AG04450 (cell line): ENCODE measurements at regions not wholly inside any gene's neighbourhood (a gene's known extent, or its start where the extent isn't known, plus 50 kb on each side); places are given as distances from the start of the nearest gene placed in this dataset.
A peak's percentile ranks its signal among the peaks of the same experiment; 100 is the strongest.

Experiments used
- CTCF ChIA-PET: fragments of 300-600, 350-600 bp; formaldehyde crosslinking; extraction: SDS; loops from one replicate; lab custom pipeline; 2022; ENCODE audit warnings: antibody characterized with exemption, inconsistent platforms; lab: Charles Lee
- POLR2A ChIA-PET: fragments of 350-600 bp; formaldehyde crosslinking; extraction: SDS; loops from one replicate; lab custom pipeline; 2021; ENCODE audit warnings: antibody characterized with exemption, inconsistent platforms; lab: Yijun Ruan, JAX
- DNase-seq: peaks from one replicate; pipeline ENCODE4 v3.0.0-alpha.2; 2011; ENCODE audit warnings: low read depth, low spot score
- H3K27ac ChIP-seq: one replicate; pipeline ENCODE4 v1.5.1; 2012; ENCODE audit warnings: low read depth, low read length, control low read depth
- H3K27me3 ChIP-seq: one replicate; pipeline ENCODE4 v1.6.0; 2012; ENCODE audit warnings: low read length; ENCODE audit not compliant: control insufficient read depth, insufficient read depth
- H3K4me3 ChIP-seq: 2 replicates; pipeline ENCODE4 v1.5.1; 2011; ENCODE audit warnings: mild to moderate bottlenecking, low read depth, low read length, control low read depth
- H3K9me3 ChIP-seq: 2 replicates; pipeline ENCODE4 v1.5.1; 2012; ENCODE audit warnings: low read length; ENCODE audit not compliant: control insufficient read depth, insufficient read depth
- CTCF ChIP-seq: IDR thresholded peaks from 2 replicates; pipeline ENCODE4 v1.5.1; 2011; ENCODE audit warnings: low read depth, low read length, control low read depth, inconsistent platforms

DNA sequence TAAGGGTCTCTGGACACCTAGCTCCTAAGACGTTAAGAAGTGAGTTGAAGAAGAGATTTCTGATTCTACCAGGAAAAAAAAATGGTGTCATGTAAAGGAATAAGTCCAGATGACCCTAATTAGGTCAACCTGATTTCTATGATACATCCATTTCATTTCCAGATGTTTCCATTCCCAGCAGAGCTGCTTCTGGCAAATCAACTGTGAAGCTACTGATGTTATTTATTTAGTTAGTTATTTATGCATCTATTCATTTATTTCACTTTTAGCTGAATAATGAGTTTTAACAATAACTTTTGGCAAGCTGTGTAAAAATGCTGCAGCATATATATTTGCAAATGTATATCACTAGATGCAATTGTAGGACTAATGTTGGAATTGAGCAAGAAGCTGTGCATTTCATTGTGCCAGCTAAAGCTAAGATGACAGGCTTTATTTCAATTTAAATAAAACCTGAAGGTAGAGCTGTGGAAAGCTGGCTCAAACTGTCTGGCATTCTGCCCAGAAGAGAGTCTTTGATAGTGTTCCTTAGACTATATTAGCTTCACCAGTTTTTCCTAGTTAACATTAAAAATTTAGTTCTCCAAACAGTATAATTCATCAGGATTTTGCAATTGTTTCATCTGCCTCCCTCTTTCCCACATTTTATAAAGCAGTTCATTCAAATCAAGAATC is 1164.4 kb upstream of the ADGRL4 start:
- ChIA-PET POLR2A (no interaction called here), CTCF (no interaction called here)
- TF ChIP-seq CTCF: no peak
- Histone ChIP-seq H3K9me3 (no peaks in the 10 kb centered on the region), H3K27ac (no peak overlapping the region), H3K27me3 (no peaks in the 10 kb centered on the region), H3K4me3 (no peak overlapping the region)
- no peak for DNase-seq

DNA sequence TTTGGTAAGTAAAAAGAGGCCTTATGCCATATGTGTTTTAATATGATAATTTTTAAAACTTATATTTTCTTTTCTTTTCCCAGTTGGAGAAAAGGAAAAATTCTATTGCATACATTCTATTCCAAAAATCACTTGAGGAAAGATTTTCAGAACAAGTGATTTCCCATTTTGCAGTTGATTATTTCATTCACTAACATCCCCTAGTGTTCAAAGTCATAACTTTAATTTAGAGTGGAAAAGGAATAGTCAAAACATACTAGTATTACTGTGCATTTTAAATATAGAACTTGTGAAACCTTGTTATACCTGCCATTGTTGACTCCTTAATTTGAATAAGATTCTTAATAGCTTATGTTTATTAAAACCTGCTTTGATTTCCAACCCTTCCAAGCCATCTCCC is 1157.6 kb upstream of the ADGRL4 start:
- no peak for DNase-seq
- ChIA-PET POLR2A (no interaction called here), CTCF (interaction anchor here (0.6 to 0.8 kb wide), 2 partner anchors 119 to 646 kb away, joined by 3 read pairs; no protein-coding TSS in a partner anchor)
- 0 out of 2 replicates have a peak, but pooled peaks have one; percentile 27 for TF ChIP-seq CTCF
- Histone ChIP-seq H3K27me3 (no peaks in the 10 kb centered on the region), H3K9me3 (no peaks in the 10 kb centered on the region), H3K27ac (no peak overlapping the region), H3K4me3 (no peak overlapping the region)

- TF ChIP-seq CTCF: no peak
- no peak overlapping the region for H3K27ac ChIP-seq
- H3K27me3 ChIP-seq: no peaks in the 10 kb centered on the region
- ChIA-PET POLR2A (no interaction called here), CTCF (interaction anchor here (0.6 to 0.8 kb wide), 2 partner anchors 119 to 646 kb away, joined by 3 read pairs; no protein-coding TSS in a partner anchor)
- no peak for DNase-seq
- H3K9me3 ChIP-seq: no peaks in the 10 kb centered on the region
- no peak overlapping the region for H3K4me3 ChIP-seq
These were observed 1157.2 kb upstream of the ADGRL4 start for GRCh38 chr1:80163686-80164085.

- ChIA-PET CTCF (no interaction called here), POLR2A (no interaction called here)
- no peak overlapping the region for H3K27ac ChIP-seq
- no peak for DNase-seq
- TF ChIP-seq CTCF: no peak
- H3K4me3 ChIP-seq: no peak overlapping the region
- no peaks in the 10 kb centered on the region for H3K9me3 ChIP-seq
- no peaks in the 10 kb centered on the region for H3K27me3 ChIP-seq
These were observed 1152.2 kb upstream of the ADGRL4 start for GRCh38 chr1:80158771-80159170.

DNA sequence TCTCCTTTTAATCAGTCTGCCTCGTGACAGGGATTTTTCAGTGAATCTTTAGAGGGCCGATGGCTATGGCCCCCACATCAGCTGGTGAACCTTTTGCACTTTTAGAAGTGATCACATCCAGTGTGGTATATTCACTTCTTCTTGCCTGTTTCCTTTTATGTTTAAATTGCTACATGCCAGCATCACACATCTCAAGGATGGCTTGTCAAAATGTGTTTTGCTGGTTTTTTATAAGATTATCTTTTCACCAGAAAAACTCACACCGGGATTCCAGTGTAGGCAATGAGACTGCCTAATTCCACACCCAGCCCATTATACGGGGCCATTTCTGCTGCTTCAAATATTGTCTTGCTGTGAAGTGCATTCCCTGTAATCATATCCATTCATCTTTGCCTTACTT is 1151.7 kb upstream of the ADGRL4 start:
- Histone ChIP-seq H3K9me3 (no peaks in the 10 kb centered on the region), H3K27ac (no peak overlapping the region), H3K27me3 (no peaks in the 10 kb centered on the region), H3K4me3 (no peak overlapping the region)
- TF ChIP-seq CTCF: no peak
- DNase-seq: no peak
- CTCF ChIA-PET: interaction anchor here (1.7 kb wide), 1 partner anchor 661 kb away, joined by 4 read pairs; no protein-coding TSS in a partner anchor
- POLR2A ChIA-PET: no interaction called here
